KBM-7 (cell line): ENCODE measurements at regions not wholly inside any gene's neighbourhood (a gene's known extent, or its start where the extent isn't known, plus 50 kb on each side); places are given as distances from the start of the nearest gene placed in this dataset.
A peak's percentile ranks its signal among the peaks of the same experiment; 100 is the strongest.
"Not testable (repeated sequence)": the region's sequence is repeated elsewhere in the genome, so short reads cannot be mapped to it uniquely, and the experiment has no call there.

Experiments used
- DNase-seq: peaks from one replicate; pipeline ENCODE4 v3.0.0-alpha.2; 2015
- in situ Hi-C: fragments of 300-500 bp; cut with MboI; formaldehyde crosslinking; loops from 2 replicates; pipeline ENCODE4 v1.14.3; 2020; ENCODE audit warnings: low sequenced_read_pairs, low pct_unique_long_range_greater_than_20kb, mixed read lengths

- in situ Hi-C loops: no loop called here
- no peak for DNase-seq
Observed at GRCh38 chr4:130071746-130072145, 975.8 kb downstream of the C4orf33 start.

- DNase-seq: no peak
- in situ Hi-C loops: no loop called here
Observed at GRCh38 chr4:130073145-130073790, 977.3 kb downstream of the C4orf33 start.

GRCh38 chr4:130074096-130074495 lies 978.1 kb downstream of the C4orf33 start:
- no peak for DNase-seq
- in situ Hi-C loops: no loop called here

GRCh38 chr4:130077275-130077674 lies 981.3 kb downstream of the C4orf33 start:
- DNase-seq: no peak
- in situ Hi-C loops: no loop called here

GRCh38 chr4:130079027-130079426 lies 983.1 kb downstream of the C4orf33 start:
- in situ Hi-C loops, DNase-seq: not testable (repeated sequence)

GRCh38 chr4:130080872-130081451 lies 985.0 kb downstream of the C4orf33 start:
- in situ Hi-C loops: no loop called here
- peak; percentile 19 for DNase-seq

GRCh38 chr4:130090427-130090826 lies 994.5 kb downstream of the C4orf33 start:
- no peak for DNase-seq
- in situ Hi-C loops: no loop called here

GRCh38 chr4:130092187-130093015 lies 996.4 kb downstream of the C4orf33 start:
- in situ Hi-C loops: no loop called here
- no peak for DNase-seq

- in situ Hi-C loops: no loop called here
- DNase-seq: no peak
Observed at GRCh38 chr4:130099105-130099504, 1003.2 kb downstream of the C4orf33 start.

- in situ Hi-C loops: no loop called here
- no peak for DNase-seq
Observed at GRCh38 chr4:130110189-130110588, 1014.2 kb downstream of the C4orf33 start.

- in situ Hi-C loops: no loop called here
- no peak for DNase-seq
Observed at GRCh38 chr4:130110770-130111169, 1014.8 kb downstream of the C4orf33 start.

GRCh38 chr4:130124066-130124465 lies 1028.1 kb downstream of the C4orf33 start:
- DNase-seq: no peak
- in situ Hi-C loops: no loop called here

- DNase-seq: no peak
- in situ Hi-C loops: no loop called here
Observed at GRCh38 chr4:130125467-130125866, 1029.5 kb downstream of the C4orf33 start.

- in situ Hi-C loops: no loop called here
- DNase-seq: no peak
Observed at GRCh38 chr4:130127297-130127696, 1031.3 kb downstream of the C4orf33 start.

- DNase-seq: no peak
- in situ Hi-C loops: no loop called here
Observed at GRCh38 chr4:130131536-130131935, 1035.6 kb downstream of the C4orf33 start.

- in situ Hi-C loops: no loop called here
Observed at GRCh38 chr4:130141651-130142050, 1045.7 kb downstream of the C4orf33 start.

GRCh38 chr4:130143656-130144055 lies 1047.7 kb downstream of the C4orf33 start:
- in situ Hi-C loops: no loop called here
- DNase-seq: no peak

More at GRCh38 chr4:130141651-130142050, 1045.7 kb downstream of the C4orf33 start:
- no peak for DNase-seq

GRCh38 chr4:130146773-130147172 lies 1050.8 kb downstream of the C4orf33 start:
- in situ Hi-C loops: no loop called here
- DNase-seq: no peak

GRCh38 chr4:130147641-130148040 lies 1051.7 kb downstream of the C4orf33 start:
- no peak for DNase-seq
- in situ Hi-C loops: no loop called here

- in situ Hi-C loops: no loop called here
- DNase-seq: no peak
Observed at GRCh38 chr4:130154901-130155300, 1058.9 kb downstream of the C4orf33 start.
